Ishikawa (cell line): ENCODE measurements at regions not wholly inside any gene's neighbourhood (a gene's known extent, or its start where the extent isn't known, plus 50 kb on each side); places are given as distances from the start of the nearest gene placed in this dataset.

Experiments
- CEBPB ChIP-seq: IDR thresholded peaks from 2 replicates; pipeline ENCODE4 v1.6.1; 2012
- CREB1 ChIP-seq: IDR thresholded peaks from 2 replicates; pipeline ENCODE4 v1.6.1; 2012; ENCODE audit warnings: low read depth
- EGR1 ChIP-seq: IDR thresholded peaks from 2 replicates; pipeline ENCODE4 v1.6.1; 2012
- EP300 ChIP-seq: IDR thresholded peaks from 2 replicates; pipeline ENCODE4 v1.6.1; 2012; ENCODE audit warnings: borderline replicate concordance
- FOXM1 ChIP-seq: IDR thresholded peaks from 2 replicates; pipeline ENCODE4 v1.6.1; 2012; ENCODE audit warnings: low read depth, borderline replicate concordance
- NFIC ChIP-seq: IDR thresholded peaks from 2 replicates; pipeline ENCODE4 v1.6.1; 2012
- RAD21 ChIP-seq: IDR thresholded peaks from 2 replicates; pipeline ENCODE4 v1.6.1; 2012; ENCODE audit warnings: low read depth
- TAF1 ChIP-seq: IDR thresholded peaks from 2 replicates; pipeline ENCODE4 v1.6.1; 2012; ENCODE audit warnings: low read depth, mild to moderate bottlenecking
- TCF12 ChIP-seq: IDR thresholded peaks from 2 replicates; pipeline ENCODE4 v1.6.1; 2012; ENCODE audit warnings: low read depth
- TEAD4 ChIP-seq: IDR thresholded peaks from 2 replicates; pipeline ENCODE4 v1.6.1; 2012
- USF1 ChIP-seq: IDR thresholded peaks from 2 replicates; pipeline ENCODE4 v1.6.1; 2012
- YY1 ChIP-seq: IDR thresholded peaks from 2 replicates; pipeline ENCODE4 v1.6.1; 2012; ENCODE audit warnings: low read depth
- ZBTB7A ChIP-seq: IDR thresholded peaks from 2 replicates; pipeline ENCODE4 v1.6.1; 2012; ENCODE audit warnings: low read depth
- TF ChIP-seq, protein P1 (sequence below): IDR thresholded peaks from 2 replicates; pipeline ENCODE4 v1.6.1; 2012
- TF ChIP-seq, protein P2 (sequence below): IDR thresholded peaks from 2 replicates; pipeline ENCODE4 v1.6.1; 2012; ENCODE audit warnings: low read depth, mild to moderate bottlenecking

- TF ChIP-seq EGR1 (no peak), USF1 (no peak), TCF12 (no peak), CEBPB (no peak), RAD21 (no peak), EP300 (no peak), ZBTB7A (no peak), NFIC (no peak), TAF1 (no peak), TEAD4 (no peak), FOXM1 (no peak), YY1 (no peak), CREB1 (no peak)
- TF ChIP-seq, protein P1, sequence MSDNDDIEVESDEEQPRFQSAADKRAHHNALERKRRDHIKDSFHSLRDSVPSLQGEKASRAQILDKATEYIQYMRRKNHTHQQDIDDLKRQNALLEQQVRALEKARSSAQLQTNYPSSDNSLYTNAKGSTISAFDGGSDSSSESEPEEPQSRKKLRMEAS, result no peak
- TF ChIP-seq, protein P2, sequence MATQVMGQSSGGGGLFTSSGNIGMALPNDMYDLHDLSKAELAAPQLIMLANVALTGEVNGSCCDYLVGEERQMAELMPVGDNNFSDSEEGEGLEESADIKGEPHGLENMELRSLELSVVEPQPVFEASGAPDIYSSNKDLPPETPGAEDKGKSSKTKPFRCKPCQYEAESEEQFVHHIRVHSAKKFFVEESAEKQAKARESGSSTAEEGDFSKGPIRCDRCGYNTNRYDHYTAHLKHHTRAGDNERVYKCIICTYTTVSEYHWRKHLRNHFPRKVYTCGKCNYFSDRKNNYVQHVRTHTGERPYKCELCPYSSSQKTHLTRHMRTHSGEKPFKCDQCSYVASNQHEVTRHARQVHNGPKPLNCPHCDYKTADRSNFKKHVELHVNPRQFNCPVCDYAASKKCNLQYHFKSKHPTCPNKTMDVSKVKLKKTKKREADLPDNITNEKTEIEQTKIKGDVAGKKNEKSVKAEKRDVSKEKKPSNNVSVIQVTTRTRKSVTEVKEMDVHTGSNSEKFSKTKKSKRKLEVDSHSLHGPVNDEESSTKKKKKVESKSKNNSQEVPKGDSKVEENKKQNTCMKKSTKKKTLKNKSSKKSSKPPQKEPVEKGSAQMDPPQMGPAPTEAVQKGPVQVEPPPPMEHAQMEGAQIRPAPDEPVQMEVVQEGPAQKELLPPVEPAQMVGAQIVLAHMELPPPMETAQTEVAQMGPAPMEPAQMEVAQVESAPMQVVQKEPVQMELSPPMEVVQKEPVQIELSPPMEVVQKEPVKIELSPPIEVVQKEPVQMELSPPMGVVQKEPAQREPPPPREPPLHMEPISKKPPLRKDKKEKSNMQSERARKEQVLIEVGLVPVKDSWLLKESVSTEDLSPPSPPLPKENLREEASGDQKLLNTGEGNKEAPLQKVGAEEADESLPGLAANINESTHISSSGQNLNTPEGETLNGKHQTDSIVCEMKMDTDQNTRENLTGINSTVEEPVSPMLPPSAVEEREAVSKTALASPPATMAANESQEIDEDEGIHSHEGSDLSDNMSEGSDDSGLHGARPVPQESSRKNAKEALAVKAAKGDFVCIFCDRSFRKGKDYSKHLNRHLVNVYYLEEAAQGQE, result no peak
Observed at GRCh38 chr1:228812961-228813360, 77.7 kb downstream of the RHOU start.

DNA sequence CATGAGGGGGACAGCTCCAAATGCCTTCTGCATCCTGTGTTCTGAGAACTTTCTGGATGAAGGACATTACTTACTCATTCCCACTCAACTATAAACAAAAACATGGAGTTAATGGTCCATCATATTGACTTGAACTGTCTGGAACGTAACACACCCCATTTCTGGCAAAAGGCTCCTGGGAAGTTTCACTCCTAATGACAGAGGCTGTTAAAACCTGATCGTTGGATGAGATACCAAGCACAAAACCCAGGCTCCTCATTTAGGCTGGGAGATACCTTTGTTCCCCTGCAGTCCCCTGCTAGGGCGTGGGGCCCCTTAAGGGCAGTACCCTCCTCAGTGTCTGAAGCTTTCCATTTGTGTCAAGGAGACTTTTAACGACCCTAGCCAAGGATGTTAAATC, 78.9 kb downstream of the RHOU start:
- TF ChIP-seq TEAD4, result no peak
- no peak for TF ChIP-seq EGR1
- no peak for TF ChIP-seq USF1
- no peak for TF ChIP-seq TCF12
- TF ChIP-seq YY1, result no peak
- TF ChIP-seq, protein P1, result no peak
- TF ChIP-seq CEBPB, result no peak
- TF ChIP-seq EP300, result no peak
- no peak for TF ChIP-seq FOXM1

DNA sequence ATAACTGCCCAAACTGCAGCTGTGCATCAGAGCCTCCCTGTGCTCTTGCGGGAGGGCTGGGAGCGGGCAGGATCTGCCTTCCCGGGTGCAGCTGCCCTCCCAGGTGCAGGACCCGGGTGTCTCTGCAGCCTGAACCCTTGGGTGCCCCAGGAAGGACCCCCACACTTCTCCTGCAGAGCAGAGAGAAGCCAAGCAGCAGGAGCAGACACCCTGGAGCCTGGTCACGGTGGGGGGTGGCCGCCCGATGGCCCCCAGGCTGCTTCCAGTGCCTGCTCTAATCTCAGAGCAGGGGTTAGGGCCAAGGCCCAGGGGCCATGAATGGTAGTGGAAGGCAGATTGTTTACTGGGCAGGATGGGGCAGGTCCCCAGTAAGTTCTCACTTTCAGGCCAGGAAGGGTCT, 83.0 kb downstream of the RHOU start:
- TF ChIP-seq USF1, result no peak
- TF ChIP-seq ZBTB7A, result no peak
- no peak for TF ChIP-seq EP300
- TF ChIP-seq EGR1, result no peak
- TF ChIP-seq, protein P2, result no peak
- no peak for TF ChIP-seq FOXM1
- no peak for TF ChIP-seq TEAD4
- TF ChIP-seq CREB1, result no peak
- TF ChIP-seq TCF12, result no peak
- TF ChIP-seq, protein P1, result no peak
- no peak for TF ChIP-seq NFIC
- TF ChIP-seq YY1, result no peak
- TF ChIP-seq TAF1, result no peak
- no peak for TF ChIP-seq CEBPB
- TF ChIP-seq RAD21, result no peak

- no peak for TF ChIP-seq CREB1
- no peak for TF ChIP-seq USF1
- TF ChIP-seq, protein P1, result no peak
- TF ChIP-seq EP300, result no peak
Observed at GRCh38 chr1:228818928-228819630, 83.8 kb downstream of the RHOU start.

DNA sequence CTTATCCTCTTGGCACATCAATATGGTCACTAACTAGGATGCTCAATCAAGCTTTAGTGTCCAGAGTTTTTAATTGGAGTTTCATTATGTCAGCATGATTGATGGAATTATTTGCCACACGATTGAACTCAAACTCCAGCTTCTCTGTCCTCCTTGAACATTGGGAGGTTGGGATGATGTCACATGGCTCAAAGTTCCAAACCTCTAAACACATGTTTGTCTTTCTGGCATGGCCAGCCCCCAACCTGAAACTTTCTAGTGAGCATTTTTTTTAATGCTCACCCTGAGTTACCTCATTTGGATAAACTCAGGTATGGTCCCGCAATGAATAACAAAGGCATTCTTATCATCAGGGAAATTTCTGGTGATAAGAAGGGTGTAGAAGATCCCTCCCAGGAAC, 86.0 kb downstream of the RHOU start:
- TF ChIP-seq TEAD4 (no peak), CEBPB (no peak), USF1 (no peak), CREB1 (no peak), EP300 (no peak), EGR1 (no peak), YY1 (no peak), TCF12 (no peak), NFIC (no peak), FOXM1 (no peak), ZBTB7A (no peak), TAF1 (no peak), RAD21 (no peak)
- TF ChIP-seq, protein P1, result no peak
- TF ChIP-seq, protein P2, result no peak
